H9 (cell line): ENCODE measurements at regions not wholly inside any gene's neighbourhood (a gene's known extent, or its start where the extent isn't known, plus 50 kb on each side); places are given as distances from the start of the nearest gene placed in this dataset.

Experiments
- DNase-seq: peaks from one replicate; pipeline ENCODE4 v3.0.0-alpha.2; 2017
- H2AFZ ChIP-seq: one replicate; pipeline ENCODE4 v1.6.1; 2013; ENCODE audit warnings: mild to moderate bottlenecking, low read length, control low read depth, moderate library complexity
- H2AK5ac ChIP-seq: 2 replicates; pipeline ENCODE4 v1.6.1; 2013; ENCODE audit warnings: low read length, control low read depth, mixed read lengths; ENCODE audit not compliant: insufficient read length
- H2BK120ac ChIP-seq: one replicate; pipeline ENCODE4 v1.6.1; 2013; ENCODE audit warnings: low read depth, mild to moderate bottlenecking, low read length, control low read depth, inconsistent platforms; ENCODE audit not compliant: poor library complexity, severe bottlenecking
- H2BK12ac ChIP-seq: 2 replicates; pipeline ENCODE4 v1.6.1; 2013; ENCODE audit warnings: low read length, control low read depth, mixed read lengths, low read depth; ENCODE audit not compliant: insufficient read length
- H2BK15ac ChIP-seq: 2 replicates; pipeline ENCODE4 v1.6.1; 2013; ENCODE audit warnings: low read depth, low read length, control low read depth
- H2BK20ac ChIP-seq: one replicate; pipeline ENCODE4 v1.6.1; 2013; ENCODE audit warnings: low read depth, mild to moderate bottlenecking, low read length, control low read depth, inconsistent platforms; ENCODE audit not compliant: poor library complexity, severe bottlenecking
- H2BK5ac ChIP-seq: 2 replicates; pipeline ENCODE4 v1.6.1; 2013; ENCODE audit warnings: low read length, control low read depth, mixed read lengths; ENCODE audit not compliant: insufficient read length
- H3K14ac ChIP-seq: 2 replicates; pipeline ENCODE4 v1.6.1; 2013; ENCODE audit warnings: low read length, control low read depth; ENCODE audit not compliant: insufficient read depth
- H3K18ac ChIP-seq: 2 replicates; pipeline ENCODE4 v1.6.1; 2013; ENCODE audit warnings: low read depth, mild to moderate bottlenecking, mixed read lengths, low read length, control low read depth; ENCODE audit not compliant: insufficient read length
- H3K23ac ChIP-seq: 2 replicates; pipeline ENCODE4 v1.6.1; 2013; ENCODE audit warnings: low read length, control low read depth, mixed read lengths, low read depth; ENCODE audit not compliant: insufficient read length
- H3K23me2 ChIP-seq: 2 replicates; pipeline ENCODE4 v1.6.1; 2013; ENCODE audit warnings: low read depth, mild to moderate bottlenecking, mixed read lengths, low read length, control low read depth; ENCODE audit not compliant: insufficient read length, poor library complexity, severe bottlenecking
- H3K27ac ChIP-seq: 2 replicates; pipeline ENCODE4 v1.5.1; 2013; ENCODE audit warnings: low read length, control low read depth, mixed read lengths, low read depth; ENCODE audit not compliant: insufficient read length
- H3K27me3 ChIP-seq: 2 replicates; pipeline ENCODE4 v1.6.1; 2013; ENCODE audit warnings: low read length, control low read depth, inconsistent platforms; ENCODE audit not compliant: insufficient read depth
- H3K4ac ChIP-seq: 2 replicates; pipeline ENCODE4 v1.6.1; 2013; ENCODE audit warnings: low read depth, mild to moderate bottlenecking, control low read depth, inconsistent platforms, low read length, moderate library complexity
- H3K4me1 ChIP-seq: 2 replicates; pipeline ENCODE4 v1.6.1; 2013; ENCODE audit warnings: low read length, control low read depth, inconsistent platforms; ENCODE audit not compliant: insufficient read depth
- H3K4me2 ChIP-seq: 2 replicates; pipeline ENCODE4 v1.6.1; 2013; ENCODE audit warnings: low read length, control low read depth, mixed read lengths; ENCODE audit not compliant: insufficient read length, insufficient read depth
- H3K56ac ChIP-seq: 2 replicates; pipeline ENCODE4 v1.6.1; 2013; ENCODE audit warnings: low read depth, mild to moderate bottlenecking, mixed read lengths, low read length, control low read depth; ENCODE audit not compliant: insufficient read length
- H3K79me1 ChIP-seq: 2 replicates; pipeline ENCODE4 v1.6.1; 2013; ENCODE audit warnings: low read depth, mild to moderate bottlenecking, moderate library complexity, low read length, control low read depth, inconsistent platforms; ENCODE audit not compliant: insufficient read depth, poor library complexity, severe bottlenecking
- H3K79me2 ChIP-seq: 2 replicates; pipeline ENCODE4 v1.6.1; 2013; ENCODE audit warnings: low read length, control low read depth, inconsistent platforms; ENCODE audit not compliant: insufficient read depth
- H3K9ac ChIP-seq: 2 replicates; pipeline ENCODE4 v1.6.1; 2013; ENCODE audit warnings: low read length, control low read depth, mixed read lengths; ENCODE audit not compliant: insufficient read length; ENCODE audit errors: extremely low read depth
- H3K9me3 ChIP-seq: one replicate; pipeline ENCODE4 v1.6.1; 2013; ENCODE audit warnings: low read depth, low read length, inconsistent platforms; ENCODE audit not compliant: control insufficient read depth
- H3T11ph ChIP-seq: one replicate; pipeline ENCODE4 v1.6.1; 2013; ENCODE audit warnings: mild to moderate bottlenecking, low read length, control low read depth, inconsistent platforms
- H4K20me1 ChIP-seq: one replicate; pipeline ENCODE4 v1.6.1; 2013; ENCODE audit not compliant: control insufficient read depth, insufficient read length, insufficient read depth
- H4K5ac ChIP-seq: 2 replicates; pipeline ENCODE4 v1.6.1; 2013; ENCODE audit warnings: low read depth, mild to moderate bottlenecking, mixed read lengths, low read length, control low read depth; ENCODE audit not compliant: insufficient read length
- H4K8ac ChIP-seq: replicated peaks from 2 replicates; pipeline ENCODE4 v1.6.1; 2013; ENCODE audit warnings: low read length, control low read depth, mixed read lengths, low read depth; ENCODE audit not compliant: insufficient read length
- H4K91ac ChIP-seq: 2 replicates; pipeline ENCODE4 v1.6.1; 2013; ENCODE audit warnings: low read depth, mild to moderate bottlenecking, moderate library complexity, mixed read lengths, low read length, control low read depth; ENCODE audit not compliant: insufficient read length
- H3K27ac Mint-ChIP-seq, 3 experiments: 2 replicates in 2 of 3; 3 replicates in 1 of 3; pipeline ENCODE4 v1.8.0; 2020 to 2021; ENCODE audit warnings: mixed read lengths in 3 of 3, mild to moderate bottlenecking in 1 of 3, moderate library complexity in 1 of 3
- H3K27me3 Mint-ChIP-seq: 2 replicates; pipeline ENCODE4 v1.8.0; 2021; ENCODE audit warnings: low read depth, mild to moderate bottlenecking, moderate library complexity, mixed read lengths
- H3K36me3 Mint-ChIP-seq, 3 experiments: 2 replicates in 2 of 3; 3 replicates in 1 of 3; pipeline ENCODE4 v1.8.0; 2020 to 2021; ENCODE audit warnings: low read depth in 3 of 3, mixed read lengths in 3 of 3; ENCODE audit not compliant: insufficient read depth in 1 of 3
- H3K4me1 Mint-ChIP-seq, 2 experiments: 2 replicates each; pipeline ENCODE4 v1.8.0; 2020; ENCODE audit warnings: mixed read lengths in 2 of 2
- H3K4me3 Mint-ChIP-seq, 2 experiments: 2 replicates in 1 of 2; 3 replicates in 1 of 2; pipeline ENCODE4 v1.8.0; 2020 to 2021; ENCODE audit warnings: mild to moderate bottlenecking in 2 of 2, mixed read lengths in 2 of 2, moderate library complexity in 1 of 2
- H3K9me3 Mint-ChIP-seq, 2 experiments: 2 replicates in 1 of 2; 3 replicates in 1 of 2; pipeline ENCODE4 v1.8.0; 2020; ENCODE audit warnings: mild to moderate bottlenecking in 2 of 2, mixed read lengths in 2 of 2, moderate library complexity in 1 of 2
- WGBS: extraction: QIAGEN DNeasy Blood & Tissue Kit; methylation state at CpG from one replicate; pipeline ENCODE4 v1.1.7; 2013; ENCODE audit warnings: missing lambda C conversion rate, low lambda C conversion rate, mixed read lengths; ENCODE audit not compliant: insufficient read length; ENCODE audit errors: extremely low coverage; 5-methylcytosine and 5-hydroxymethylcytosine counted together
- TF ChIP-seq, protein P1 (sequence below): fragments of 200-600 bp; sonication (generic); conservative IDR thresholded peaks from 3 replicates; pipeline ENCODE4 v1.8.0; 2021; ENCODE audit warnings: antibody characterized with exemption, mild to moderate bottlenecking

DNA sequence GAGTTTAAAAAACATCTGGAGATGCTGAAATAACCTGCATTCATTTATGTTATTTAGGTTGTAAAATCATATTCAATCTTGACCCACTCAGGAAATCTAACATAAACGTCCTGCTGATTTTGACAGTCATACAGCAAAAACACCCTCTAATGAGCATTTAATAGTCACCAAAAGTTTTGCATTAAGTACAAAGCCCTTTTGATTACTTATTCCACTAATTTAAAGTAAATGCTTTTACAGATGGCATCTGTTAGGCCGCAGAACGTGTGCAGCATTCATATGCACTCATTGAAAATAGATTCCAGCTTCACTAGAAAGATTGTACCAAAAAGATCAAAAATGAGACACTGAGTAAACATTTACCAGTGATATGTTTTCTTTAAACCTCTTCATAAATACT is 1295.1 kb downstream of the EFNB2 start:
- Histone ChIP-seq H3K18ac (no peak overlapping the region), H3K4me2 (no peak overlapping the region), H4K20me1 (no peaks in the 10 kb centered on the region), H3K23me2 (no peaks in the 10 kb centered on the region), H3K4me1 (no peaks in the 10 kb centered on the region), H2BK120ac (no peak overlapping the region), H4K8ac (no peak overlapping the region), H3K4ac (no peak overlapping the region), H2BK5ac (no peak overlapping the region), H3K56ac (no peak overlapping the region), H2BK12ac (no peak overlapping the region), H4K91ac (no peak overlapping the region), H4K5ac (no peak overlapping the region), H3K27me3 (no peaks in the 10 kb centered on the region), H3K9me3 (no peaks in the 10 kb centered on the region), H3K14ac (no peak overlapping the region), H3K79me1 (no peaks in the 10 kb centered on the region), H3T11ph (no peak overlapping the region), H2AK5ac (no peak overlapping the region), H3K79me2 (no peaks in the 10 kb centered on the region), H3K9ac (no peak overlapping the region), H2AFZ (no peak overlapping the region), H2BK15ac (no peak overlapping the region), H3K23ac (no peak overlapping the region), H3K27ac (no peak overlapping the region), H2BK20ac (no peak overlapping the region)
- WGBS, result no CpG with 5 or more reads among the region's 3 CpGs
- H3K4me1 Mint-ChIP-seq, result no peaks in the 10 kb centered on the region
- H3K36me3 Mint-ChIP-seq, result no peaks in the 10 kb centered on the region
- no peaks in the 10 kb centered on the region; a peak in 1 of 5 replicates for H3K9me3 Mint-ChIP-seq
- no peak for DNase-seq
- no peaks in the 10 kb centered on the region for H3K27me3 Mint-ChIP-seq
- TF ChIP-seq, protein P1, sequence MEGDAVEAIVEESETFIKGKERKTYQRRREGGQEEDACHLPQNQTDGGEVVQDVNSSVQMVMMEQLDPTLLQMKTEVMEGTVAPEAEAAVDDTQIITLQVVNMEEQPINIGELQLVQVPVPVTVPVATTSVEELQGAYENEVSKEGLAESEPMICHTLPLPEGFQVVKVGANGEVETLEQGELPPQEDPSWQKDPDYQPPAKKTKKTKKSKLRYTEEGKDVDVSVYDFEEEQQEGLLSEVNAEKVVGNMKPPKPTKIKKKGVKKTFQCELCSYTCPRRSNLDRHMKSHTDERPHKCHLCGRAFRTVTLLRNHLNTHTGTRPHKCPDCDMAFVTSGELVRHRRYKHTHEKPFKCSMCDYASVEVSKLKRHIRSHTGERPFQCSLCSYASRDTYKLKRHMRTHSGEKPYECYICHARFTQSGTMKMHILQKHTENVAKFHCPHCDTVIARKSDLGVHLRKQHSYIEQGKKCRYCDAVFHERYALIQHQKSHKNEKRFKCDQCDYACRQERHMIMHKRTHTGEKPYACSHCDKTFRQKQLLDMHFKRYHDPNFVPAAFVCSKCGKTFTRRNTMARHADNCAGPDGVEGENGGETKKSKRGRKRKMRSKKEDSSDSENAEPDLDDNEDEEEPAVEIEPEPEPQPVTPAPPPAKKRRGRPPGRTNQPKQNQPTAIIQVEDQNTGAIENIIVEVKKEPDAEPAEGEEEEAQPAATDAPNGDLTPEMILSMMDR, result no peak
- H3K4me3 Mint-ChIP-seq, result no peak overlapping the region
- H3K27ac Mint-ChIP-seq, result no peak overlapping the region
